GM12872 (cell line): ENCODE measurements at regions not wholly inside any gene's neighbourhood (a gene's known extent, or its start where the extent isn't known, plus 50 kb on each side); places are given as distances from the start of the nearest gene placed in this dataset.

Experiments used
- TF ChIP-seq, protein P1 (sequence below): IDR thresholded peaks from 3 replicates; pipeline ENCODE4 v1.5.1; 2011; ENCODE audit warnings: low read depth, mild to moderate bottlenecking, low read length, moderate library complexity; ENCODE audit not compliant: insufficient read depth

DNA sequence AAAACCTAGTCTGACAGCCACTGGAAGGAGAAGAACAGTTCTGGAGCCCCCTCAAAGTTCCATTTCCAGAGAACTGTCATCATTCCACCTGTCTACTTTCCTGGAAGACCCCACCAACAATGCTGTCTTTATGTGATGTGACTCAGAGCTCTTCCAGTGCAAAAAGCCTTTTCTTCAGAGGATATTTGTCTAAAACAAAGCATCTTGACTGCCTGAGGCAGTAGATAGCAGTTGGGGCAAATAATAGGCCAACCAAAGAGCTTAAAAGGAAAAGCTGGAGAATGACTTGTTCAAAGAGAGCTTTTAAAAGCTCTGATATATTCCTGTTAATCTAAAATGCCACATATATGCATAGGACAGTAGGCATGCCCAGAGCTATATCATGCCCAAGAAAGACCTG lies 62.6 kb downstream of the MIS18A start:
- TF ChIP-seq, protein P1, sequence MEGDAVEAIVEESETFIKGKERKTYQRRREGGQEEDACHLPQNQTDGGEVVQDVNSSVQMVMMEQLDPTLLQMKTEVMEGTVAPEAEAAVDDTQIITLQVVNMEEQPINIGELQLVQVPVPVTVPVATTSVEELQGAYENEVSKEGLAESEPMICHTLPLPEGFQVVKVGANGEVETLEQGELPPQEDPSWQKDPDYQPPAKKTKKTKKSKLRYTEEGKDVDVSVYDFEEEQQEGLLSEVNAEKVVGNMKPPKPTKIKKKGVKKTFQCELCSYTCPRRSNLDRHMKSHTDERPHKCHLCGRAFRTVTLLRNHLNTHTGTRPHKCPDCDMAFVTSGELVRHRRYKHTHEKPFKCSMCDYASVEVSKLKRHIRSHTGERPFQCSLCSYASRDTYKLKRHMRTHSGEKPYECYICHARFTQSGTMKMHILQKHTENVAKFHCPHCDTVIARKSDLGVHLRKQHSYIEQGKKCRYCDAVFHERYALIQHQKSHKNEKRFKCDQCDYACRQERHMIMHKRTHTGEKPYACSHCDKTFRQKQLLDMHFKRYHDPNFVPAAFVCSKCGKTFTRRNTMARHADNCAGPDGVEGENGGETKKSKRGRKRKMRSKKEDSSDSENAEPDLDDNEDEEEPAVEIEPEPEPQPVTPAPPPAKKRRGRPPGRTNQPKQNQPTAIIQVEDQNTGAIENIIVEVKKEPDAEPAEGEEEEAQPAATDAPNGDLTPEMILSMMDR, result no peak

- TF ChIP-seq, protein P1, result no peak
Measured at GRCh38 chr21:32215306-32215685, 63.6 kb downstream of the MIS18A start.

- TF ChIP-seq, protein P1, result no peak
Measured at GRCh38 chr21:32214654-32215305, 64.1 kb downstream of the MIS18A start.

GRCh38 chr21:32212116-32212515 lies 66.7 kb downstream of the MIS18A start:
- TF ChIP-seq, protein P1, result no peak

GRCh38 chr21:32211306-32211705 lies 67.5 kb downstream of the MIS18A start:
- TF ChIP-seq, protein P1, result no peak

DNA sequence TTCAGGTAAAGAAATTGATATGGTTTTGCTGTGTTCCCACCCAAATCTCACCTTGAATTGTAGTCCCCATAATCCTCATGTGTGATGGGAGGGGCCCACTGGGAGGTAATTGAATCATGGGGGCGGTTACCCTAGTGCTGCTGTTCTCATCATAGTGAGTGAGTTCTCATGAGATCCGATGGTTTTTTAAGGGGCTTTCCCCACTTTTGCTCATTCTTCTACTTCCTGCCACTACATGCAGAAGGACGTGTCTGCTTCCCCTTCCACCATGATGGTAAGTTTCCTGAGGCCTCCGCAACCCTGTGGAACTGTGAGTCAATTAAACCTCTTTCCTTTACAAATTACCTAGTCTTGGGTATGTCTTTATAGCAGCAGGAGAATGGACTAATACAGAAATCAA lies 69.3 kb downstream of the MIS18A start:
- TF ChIP-seq, protein P1, result no peak

GRCh38 chr21:32207406-32207716 lies 71.5 kb downstream of the MIS18A start:
- TF ChIP-seq, protein P1, result no peak
